Stimulated activated effector memory CD8-positive, alpha-beta T cell treated with anti-CD3 and anti-CD28 coated beads, Interleukin-12 subunit alpha, Interleukin-12 subunit beta, amount 100 ng/mL, for 72 hours (primary cell): ENCODE measurements at regions not wholly inside any gene's neighbourhood (a gene's known extent, or its start where the extent isn't known, plus 50 kb on each side); places are given as distances from the start of the nearest gene placed in this dataset.
A peak's percentile ranks its signal among the peaks of the same experiment; 100 is the strongest.

ENCODE experiments used
- ATAC-seq: fragments of 150-1000 bp; cut with Tn5 transposase; 2 replicates; pipeline ENCODE4 v1.10.0; 2021
- DNase-seq, 2 donors: peaks; one replicate each; pipeline ENCODE4 v3.0.0; 2021 to 2022; ENCODE audit warnings: low spot score in 2 of 2
- H3K27ac Mint-ChIP-seq: one replicate; pipeline ENCODE4 v1.8.0; 2022; ENCODE audit warnings: mild to moderate bottlenecking, mixed read lengths
- H3K36me3 Mint-ChIP-seq: one replicate; pipeline ENCODE4 v1.8.0; 2022; ENCODE audit warnings: mild to moderate bottlenecking, mixed read lengths
- H3K4me1 Mint-ChIP-seq: one replicate; pipeline ENCODE4 v1.8.0; 2022; ENCODE audit warnings: mixed read lengths
- H3K4me3 Mint-ChIP-seq: one replicate; pipeline ENCODE4 v1.8.0; 2022; ENCODE audit warnings: mild to moderate bottlenecking, mixed read lengths
- H3K9me3 Mint-ChIP-seq: one replicate; pipeline ENCODE4 v1.8.0; 2022; ENCODE audit warnings: mixed read lengths

DNA sequence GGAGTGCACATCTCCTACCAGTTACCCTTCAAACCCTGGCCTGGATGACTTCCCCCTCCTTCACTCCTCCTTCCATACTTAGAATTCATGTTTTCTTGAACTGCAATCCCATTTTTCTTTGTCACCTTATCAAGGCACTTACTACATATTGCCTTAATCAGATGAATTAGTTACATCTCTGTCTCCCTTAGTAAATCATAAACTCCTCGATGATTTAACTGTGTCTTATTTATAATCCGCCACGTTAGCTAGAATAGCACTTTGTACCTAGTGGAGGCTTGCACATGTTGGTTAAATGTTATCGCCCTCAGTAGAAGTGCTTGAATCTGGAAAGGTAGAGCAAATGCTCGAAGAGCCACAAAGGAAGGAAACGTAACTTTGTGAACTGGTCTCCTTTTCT, 94.7 kb upstream of the RAB11FIP2 start:
- Mint-ChIP-seq H3K27ac (no peak overlapping the region), H3K4me1 (no peaks in the 10 kb centered on the region), H3K9me3 (peaks cover 3% of the 10 kb centered on the region), H3K36me3 (no peaks in the 10 kb centered on the region), H3K4me3 (no peak overlapping the region)
- DNase-seq (no peak), ATAC-seq (no peak)

DNA sequence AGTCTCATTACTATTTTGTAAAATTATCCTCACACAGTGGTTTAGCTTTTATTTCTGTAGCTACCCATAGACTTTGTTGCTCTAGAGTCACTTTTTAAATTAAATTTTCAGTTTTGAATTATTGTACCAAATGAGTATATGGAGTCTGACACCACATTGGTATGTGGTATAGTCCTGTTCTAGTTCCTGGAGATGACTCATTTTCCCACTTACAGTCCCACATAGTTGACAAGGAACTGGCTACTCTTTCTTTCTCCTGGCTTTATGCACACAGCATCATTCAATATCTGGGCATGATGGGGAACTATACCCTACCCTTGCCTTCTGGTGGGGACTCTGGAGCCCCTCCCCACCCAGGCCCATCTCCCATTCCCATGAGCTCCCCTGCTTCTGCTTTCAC, 92.6 kb upstream of the RAB11FIP2 start:
- Mint-ChIP-seq H3K4me1 (no peaks in the 10 kb centered on the region), H3K27ac (no peak overlapping the region), H3K9me3 (peaks cover 3% of the 10 kb centered on the region), H3K4me3 (no peak overlapping the region), H3K36me3 (no peaks in the 10 kb centered on the region)
- no peak for ATAC-seq
- DNase-seq: no peak

DNA sequence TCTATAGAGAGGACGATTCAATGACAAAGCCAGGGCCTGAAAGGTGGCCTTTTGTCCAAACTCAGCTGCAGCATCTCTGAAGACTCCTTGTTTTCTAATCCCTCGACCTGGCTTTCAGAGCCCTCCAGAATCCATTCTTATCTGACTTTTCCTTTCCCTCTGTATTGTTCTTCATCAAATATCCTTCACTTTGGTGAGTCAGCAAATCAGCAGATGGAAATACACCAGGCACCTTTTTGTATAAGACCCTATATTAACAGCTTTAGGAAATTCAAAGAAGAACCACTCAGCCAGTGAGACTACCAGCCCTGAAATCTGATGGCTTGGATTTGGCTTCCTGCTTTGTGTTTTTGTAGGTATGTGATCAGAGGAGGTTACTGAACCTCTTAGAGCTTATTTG, 81.9 kb upstream of the RAB11FIP2 start:
- Mint-ChIP-seq H3K36me3 (no peaks in the 10 kb centered on the region), H3K9me3 (peaks cover 5% of the 10 kb centered on the region), H3K4me1 (no peaks in the 10 kb centered on the region), H3K4me3 (no peak overlapping the region), H3K27ac (no peak overlapping the region)
- DNase-seq: no peak
- ATAC-seq: no peak

DNA sequence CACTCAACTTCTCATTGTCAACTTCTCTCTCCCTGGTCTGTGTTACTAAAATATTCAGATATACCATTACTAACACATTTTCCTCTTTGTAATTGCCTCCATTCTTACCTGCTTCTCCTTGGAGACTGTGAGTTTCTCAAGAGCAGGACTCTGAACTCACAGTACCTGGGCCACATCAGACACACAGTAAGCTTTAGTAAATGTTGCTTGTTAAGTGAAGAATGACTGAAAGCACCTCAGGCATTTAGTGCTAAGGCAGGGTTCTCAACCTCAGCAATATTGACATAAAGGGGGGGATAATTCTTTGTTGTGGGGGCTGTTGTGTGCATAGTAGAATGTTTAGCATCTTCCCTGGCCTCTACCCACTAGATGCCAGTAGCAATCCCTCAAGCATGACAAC, 72.0 kb upstream of the RAB11FIP2 start:
- H3K4me3 Mint-ChIP-seq: no peak overlapping the region
- no peaks in the 10 kb centered on the region for H3K9me3 Mint-ChIP-seq
- H3K27ac Mint-ChIP-seq: no peak overlapping the region
- ATAC-seq (no peak), DNase-seq (no peak)
- H3K36me3 Mint-ChIP-seq: no peaks in the 10 kb centered on the region
- H3K4me1 Mint-ChIP-seq: no peaks in the 10 kb centered on the region

DNA sequence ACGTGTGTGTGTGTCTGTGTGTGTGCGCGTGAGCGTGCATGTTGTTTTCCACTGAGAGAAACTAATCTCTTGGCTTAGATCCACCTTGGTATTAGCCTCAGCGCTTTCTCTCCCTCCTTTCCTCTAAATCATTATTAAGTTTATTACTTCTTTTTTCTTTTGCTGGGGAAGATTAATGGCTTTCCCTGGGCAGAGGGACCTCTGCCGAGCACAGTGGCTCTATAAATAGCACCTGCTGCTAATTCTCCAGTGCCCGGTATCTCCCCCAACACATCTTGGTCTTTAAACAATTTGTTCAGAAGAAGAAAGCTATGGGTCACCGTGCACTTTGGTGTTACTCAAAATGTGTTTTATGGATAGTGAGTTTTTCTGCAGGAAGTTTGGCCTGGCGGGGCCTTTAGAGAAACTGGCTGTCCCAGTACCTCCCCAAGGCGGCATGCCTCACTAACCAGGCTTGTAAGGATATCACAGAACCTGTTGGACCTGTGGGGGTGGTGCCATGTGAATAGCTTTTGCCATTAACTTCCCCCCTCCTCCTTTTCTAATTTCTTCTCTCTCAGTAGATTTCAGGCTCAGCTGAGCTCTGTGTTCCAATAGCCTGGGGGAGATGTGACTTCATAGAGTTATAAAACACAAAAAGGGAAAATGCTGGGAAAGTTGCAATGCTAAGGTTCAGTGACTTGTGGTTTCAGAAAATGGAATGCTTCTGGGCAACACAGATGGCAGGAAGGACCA, 70.1 kb upstream of the RAB11FIP2 start:
- H3K27ac Mint-ChIP-seq: no peak overlapping the region
- H3K9me3 Mint-ChIP-seq: no peaks in the 10 kb centered on the region
- H3K4me1 Mint-ChIP-seq: no peaks in the 10 kb centered on the region
- DNase-seq: no peak
- no peaks in the 10 kb centered on the region for H3K36me3 Mint-ChIP-seq
- ATAC-seq: no peak
- H3K4me3 Mint-ChIP-seq: no peak overlapping the region

DNA sequence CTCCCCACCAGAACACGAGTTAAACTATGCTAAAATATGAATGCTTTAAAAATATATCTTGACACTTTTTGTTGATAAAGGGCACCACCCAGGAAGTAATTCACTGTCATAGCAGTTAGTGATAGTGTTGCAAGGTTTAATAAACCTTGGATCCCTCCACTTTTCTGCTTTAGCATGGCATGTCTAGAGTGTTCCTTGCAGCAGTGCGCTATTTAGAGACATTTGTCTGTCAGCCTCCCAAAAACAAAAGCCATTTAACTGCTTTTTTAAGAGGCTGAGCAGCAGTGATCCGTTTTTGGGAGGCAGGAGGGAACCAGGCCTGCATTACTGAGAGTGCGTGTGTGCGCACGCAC, 69.6 kb upstream of the RAB11FIP2 start:
- Mint-ChIP-seq H3K36me3 (no peaks in the 10 kb centered on the region), H3K9me3 (no peaks in the 10 kb centered on the region), H3K27ac (no peak overlapping the region), H3K4me1 (no peaks in the 10 kb centered on the region), H3K4me3 (no peak overlapping the region)
- no peak for ATAC-seq
- no peak for DNase-seq

DNA sequence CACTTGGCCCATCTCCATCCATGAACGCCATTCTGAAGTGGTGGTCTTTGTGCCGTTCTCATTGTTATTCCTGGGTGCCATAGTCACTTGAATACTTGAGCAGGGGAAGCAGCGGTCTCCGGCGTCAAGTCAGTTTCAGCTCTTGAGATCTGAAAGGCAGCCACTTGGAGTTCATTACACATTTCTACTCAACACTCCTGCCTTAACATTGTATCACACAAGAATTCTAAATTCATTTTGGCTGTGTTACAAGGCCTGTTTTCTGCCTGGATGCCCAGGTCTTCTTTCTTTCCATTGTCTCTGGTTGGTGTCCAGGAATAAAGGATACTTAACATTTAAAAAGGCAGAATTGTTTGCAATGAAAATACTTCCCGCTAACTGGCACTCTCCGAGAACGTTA, 69.0 kb upstream of the RAB11FIP2 start:
- DNase-seq (no peak), ATAC-seq (no peak)
- no peaks in the 10 kb centered on the region for H3K36me3 Mint-ChIP-seq
- no peak overlapping the region for H3K27ac Mint-ChIP-seq
- no peak overlapping the region for H3K4me3 Mint-ChIP-seq
- H3K4me1 Mint-ChIP-seq: no peaks in the 10 kb centered on the region
- no peaks in the 10 kb centered on the region for H3K9me3 Mint-ChIP-seq

DNA sequence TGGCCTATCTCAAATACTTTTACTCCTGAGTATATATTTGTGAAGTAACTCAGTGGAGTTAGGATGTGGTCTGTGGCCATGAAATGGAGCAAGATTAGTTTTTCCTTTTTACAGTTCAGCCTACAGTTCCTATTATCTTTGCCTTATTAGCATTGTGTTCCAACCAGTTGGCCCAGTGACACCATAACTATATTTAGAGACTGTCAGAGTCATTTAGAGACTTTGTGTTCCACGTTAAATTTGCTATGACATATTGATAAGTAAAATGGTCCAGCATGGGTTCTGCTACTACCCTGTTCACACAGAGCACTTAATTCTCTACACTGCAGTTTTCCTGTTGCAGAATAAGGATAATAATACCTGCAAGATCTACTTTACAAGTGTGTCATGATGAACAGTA, 68.3 kb upstream of the RAB11FIP2 start:
- ATAC-seq (no peak), DNase-seq (no peak)
- H3K4me1 Mint-ChIP-seq: no peaks in the 10 kb centered on the region
- H3K27ac Mint-ChIP-seq: no peak overlapping the region
- H3K36me3 Mint-ChIP-seq: no peaks in the 10 kb centered on the region
- H3K9me3 Mint-ChIP-seq: no peaks in the 10 kb centered on the region
- H3K4me3 Mint-ChIP-seq: no peak overlapping the region

DNA sequence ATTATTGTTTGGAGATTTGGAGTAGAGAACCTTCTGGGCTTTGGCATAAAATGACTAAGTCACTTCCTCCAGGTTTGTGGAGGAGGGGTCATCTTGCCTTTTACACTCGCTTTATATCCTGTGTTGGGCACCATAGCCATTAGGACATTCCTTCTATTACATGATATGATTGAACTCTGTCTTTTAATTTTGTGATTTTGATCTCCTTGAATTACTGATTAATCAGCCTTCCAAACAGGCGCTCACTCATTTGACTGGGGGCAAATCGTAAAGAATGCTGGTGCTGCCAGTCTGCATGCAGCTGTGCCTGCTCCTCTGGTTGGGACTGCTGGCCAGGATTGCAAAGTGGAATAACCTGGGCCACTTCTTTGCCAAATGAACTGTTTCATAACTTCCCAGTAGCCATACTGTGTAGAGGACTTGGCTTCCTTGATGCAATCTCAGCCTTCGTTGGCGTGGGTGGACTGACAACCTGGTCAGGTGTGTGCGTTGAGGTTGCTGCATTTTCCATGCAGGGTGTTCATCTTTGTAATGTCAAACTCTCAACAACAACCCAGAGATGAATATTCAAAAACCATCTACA, 65.9 kb upstream of the RAB11FIP2 start:
- no peak overlapping the region for H3K27ac Mint-ChIP-seq
- no peaks in the 10 kb centered on the region for H3K36me3 Mint-ChIP-seq
- DNase-seq: no peak
- no peak overlapping the region for H3K4me3 Mint-ChIP-seq
- no peaks in the 10 kb centered on the region for H3K9me3 Mint-ChIP-seq
- no peaks in the 10 kb centered on the region for H3K4me1 Mint-ChIP-seq
- no peak for ATAC-seq

DNA sequence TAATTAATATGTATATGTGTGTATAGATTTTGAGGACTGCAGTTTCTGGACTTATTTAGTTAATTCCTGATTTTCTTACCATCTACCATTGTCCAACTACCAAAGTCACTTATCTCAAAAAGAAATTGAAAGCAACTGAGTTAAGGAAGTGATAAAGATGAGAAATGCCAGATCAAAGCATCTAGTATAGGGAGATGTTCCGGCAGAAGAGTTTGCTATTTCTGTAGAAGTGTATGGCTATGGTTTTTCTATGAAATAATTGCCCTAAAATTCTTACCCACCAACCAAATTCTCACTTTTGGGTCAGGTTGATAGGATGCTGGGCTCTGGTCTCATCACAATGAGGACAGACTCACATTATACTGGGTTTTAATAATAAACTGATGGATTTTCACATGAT, 64.0 kb upstream of the RAB11FIP2 start:
- H3K4me3 Mint-ChIP-seq: no peak overlapping the region
- no peaks in the 10 kb centered on the region for H3K9me3 Mint-ChIP-seq
- ATAC-seq (no peak), DNase-seq (no peak)
- no peaks in the 10 kb centered on the region for H3K4me1 Mint-ChIP-seq
- H3K36me3 Mint-ChIP-seq: no peaks in the 10 kb centered on the region
- H3K27ac Mint-ChIP-seq: no peak overlapping the region

DNA sequence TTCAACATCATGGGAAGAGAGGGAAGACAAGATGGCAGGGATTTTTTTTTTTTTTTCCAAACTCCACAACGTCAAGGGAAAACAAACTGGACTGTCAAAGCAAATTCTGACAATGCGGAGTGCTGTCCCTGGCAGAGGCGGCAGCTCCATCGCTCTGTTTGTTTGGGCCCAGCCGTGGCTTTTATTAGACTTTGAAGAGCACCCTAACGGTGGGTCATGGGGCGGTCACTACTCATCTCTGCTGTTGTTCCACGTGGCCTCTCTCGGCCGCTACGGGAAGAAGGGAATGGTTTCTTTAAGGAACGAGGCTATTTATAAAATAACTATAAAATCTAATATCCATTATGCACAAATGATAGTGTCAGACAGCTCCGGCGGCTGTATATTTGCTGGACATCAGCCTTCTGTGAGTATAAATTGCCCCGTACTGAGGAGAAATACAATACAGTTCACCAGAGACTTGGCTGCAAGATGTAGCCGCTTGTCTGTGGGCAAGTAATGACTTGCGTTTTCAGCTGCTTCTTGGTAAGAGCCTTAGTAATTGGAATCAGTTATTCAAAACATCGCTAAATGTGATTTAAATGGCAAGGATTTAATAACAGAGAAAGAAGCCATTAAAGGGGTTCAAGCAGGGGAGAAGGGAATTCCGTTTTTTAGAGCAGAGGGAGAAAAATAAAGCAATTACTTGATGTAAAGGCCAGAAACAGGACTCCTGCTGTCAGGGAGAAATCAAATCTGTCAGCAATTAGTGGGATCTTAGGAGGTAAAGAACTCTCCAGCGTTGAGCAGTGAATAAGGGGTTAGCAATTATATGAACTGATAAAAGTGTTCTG, 61.7 kb upstream of the RAB11FIP2 start:
- Mint-ChIP-seq H3K9me3 (no peaks in the 10 kb centered on the region), H3K4me3 (no peak overlapping the region), H3K36me3 (no peaks in the 10 kb centered on the region), H3K27ac (no peak overlapping the region), H3K4me1 (no peaks in the 10 kb centered on the region)
- DNase-seq (no peak), ATAC-seq (no peak)

DNA sequence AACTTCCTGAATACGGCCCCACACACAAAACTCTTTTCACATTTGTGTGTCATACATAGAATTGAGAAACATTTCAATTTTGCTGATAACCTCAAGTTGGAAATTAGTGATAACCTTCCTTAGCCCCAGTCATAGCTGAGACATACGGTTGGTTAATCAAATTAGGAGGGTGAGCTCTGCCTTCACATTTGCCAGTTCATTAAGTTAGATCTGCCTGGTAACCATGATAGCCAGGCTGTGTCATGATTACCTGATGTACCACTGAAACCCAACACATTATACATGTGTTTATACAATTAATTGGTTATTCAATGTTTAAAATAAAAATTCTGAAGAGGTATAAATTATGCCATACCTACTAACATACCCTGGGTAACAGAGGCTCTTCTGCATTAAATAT, 60.8 kb upstream of the RAB11FIP2 start:
- DNase-seq (no peak), ATAC-seq (peak; percentile 39)
- Mint-ChIP-seq H3K9me3 (no peaks in the 10 kb centered on the region), H3K4me3 (no peak overlapping the region), H3K4me1 (no peaks in the 10 kb centered on the region), H3K36me3 (no peaks in the 10 kb centered on the region), H3K27ac (no peak overlapping the region)

DNA sequence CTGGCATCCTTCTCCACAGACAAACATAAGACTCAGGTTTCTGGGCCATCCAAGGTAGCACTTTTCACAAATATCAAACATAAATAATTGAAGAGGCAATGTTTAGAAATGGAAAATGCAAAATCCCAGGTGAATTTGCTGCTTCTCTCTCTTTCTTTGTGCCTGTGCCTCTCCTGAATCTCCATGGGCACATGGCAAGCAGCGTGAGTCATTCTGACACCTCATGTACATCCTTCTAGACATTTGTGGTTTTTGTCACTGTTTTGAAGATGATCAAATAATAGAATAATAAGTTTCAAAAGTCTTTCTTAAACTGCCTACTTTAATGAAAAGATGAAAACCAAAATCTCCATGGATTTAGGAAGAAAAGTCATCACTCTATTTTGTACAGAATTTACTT, 60.3 kb upstream of the RAB11FIP2 start:
- no peak overlapping the region for H3K27ac Mint-ChIP-seq
- no peak overlapping the region for H3K4me3 Mint-ChIP-seq
- DNase-seq: no peak
- no peaks in the 10 kb centered on the region for H3K4me1 Mint-ChIP-seq
- no peaks in the 10 kb centered on the region for H3K9me3 Mint-ChIP-seq
- no peak for ATAC-seq
- H3K36me3 Mint-ChIP-seq: no peaks in the 10 kb centered on the region

DNA sequence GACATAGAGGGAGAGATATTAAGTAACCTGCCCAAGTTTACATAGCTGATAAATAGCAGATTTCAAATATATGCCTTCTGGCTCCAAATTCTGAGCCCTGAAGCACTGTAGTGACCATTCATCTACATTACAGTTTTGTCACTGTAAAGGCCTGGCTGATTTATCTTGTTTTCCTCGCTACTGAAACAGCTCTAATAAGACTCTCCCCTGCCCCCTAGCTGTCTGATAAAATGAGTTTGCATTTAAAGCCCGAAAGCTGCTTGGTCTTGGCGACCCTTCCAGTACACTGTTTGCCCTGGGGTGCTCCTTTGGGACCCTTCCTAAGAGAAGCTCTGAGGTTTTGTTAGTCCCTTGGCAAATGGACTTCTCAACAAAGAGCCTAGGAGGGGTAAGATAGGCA, 59.7 kb upstream of the RAB11FIP2 start:
- no peaks in the 10 kb centered on the region for H3K4me1 Mint-ChIP-seq
- DNase-seq: no peak
- H3K9me3 Mint-ChIP-seq: no peaks in the 10 kb centered on the region

DNA sequence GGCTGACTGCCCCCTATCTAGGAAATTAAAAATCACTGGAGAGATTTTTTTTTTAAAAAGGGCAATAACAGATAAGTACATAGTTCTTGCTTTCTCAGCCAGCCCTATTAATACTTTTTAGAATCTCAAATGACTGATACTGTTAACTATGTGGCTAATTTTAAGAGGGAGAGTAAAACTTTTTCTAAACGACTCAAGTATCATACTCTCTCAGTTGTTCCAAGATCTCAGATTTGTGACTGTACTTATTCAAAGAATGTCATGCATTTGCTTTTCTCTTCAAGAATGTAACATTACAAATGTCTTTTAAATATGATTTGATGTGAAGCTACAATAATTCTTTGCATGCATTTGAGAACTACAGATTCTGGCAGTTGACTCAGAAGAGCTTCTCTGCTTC, 55.4 kb upstream of the RAB11FIP2 start:
- ATAC-seq (no peak), DNase-seq (no peak)
- Mint-ChIP-seq H3K36me3 (no peaks in the 10 kb centered on the region), H3K4me3 (no peak overlapping the region), H3K27ac (no peak overlapping the region), H3K4me1 (no peaks in the 10 kb centered on the region), H3K9me3 (no peaks in the 10 kb centered on the region)

More for the DNA sequence above, 59.7 kb upstream of the RAB11FIP2 start:
- Mint-ChIP-seq H3K36me3 (no peaks in the 10 kb centered on the region), H3K27ac (no peak overlapping the region), H3K4me3 (no peak overlapping the region)
- no peak for ATAC-seq

DNA sequence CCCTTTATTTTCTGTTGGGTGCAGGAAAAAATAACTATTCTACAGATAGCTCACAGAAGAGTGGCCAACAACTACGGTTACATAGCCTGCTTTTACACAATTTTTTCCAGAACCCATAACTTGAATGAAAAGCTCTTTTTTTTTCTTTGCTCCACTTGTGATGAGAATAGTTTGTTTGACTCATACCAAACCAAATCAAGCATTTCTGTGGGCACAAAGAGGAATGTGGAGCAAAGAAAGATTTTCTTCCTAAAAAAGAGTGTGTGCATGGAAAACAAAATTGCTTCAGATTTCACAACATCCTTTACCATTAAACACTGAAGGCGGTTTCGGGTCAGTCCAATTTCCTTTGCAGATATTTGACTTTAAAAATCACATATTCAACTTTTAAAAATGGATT, 54.8 kb upstream of the RAB11FIP2 start:
- H3K36me3 Mint-ChIP-seq: no peaks in the 10 kb centered on the region
- H3K4me1 Mint-ChIP-seq: no peaks in the 10 kb centered on the region
- H3K4me3 Mint-ChIP-seq: no peak overlapping the region
- no peaks in the 10 kb centered on the region for H3K9me3 Mint-ChIP-seq
- DNase-seq (no peak), ATAC-seq (no peak)
- H3K27ac Mint-ChIP-seq: no peak overlapping the region
